Neural cell (in vitro differentiated cells): ENCODE measurements at regions not wholly inside any gene's neighbourhood (a gene's known extent, or its start where the extent isn't known, plus 50 kb on each side); places are given as distances from the start of the nearest gene placed in this dataset.
A peak's percentile ranks its signal among the peaks of the same experiment; 100 is the strongest.

Experiments
- H2AFZ ChIP-seq: fragments of 200-600, 300-800 bp; sonication (generic), shearing (Covaris generic); 2 replicates; pipeline ENCODE4 v1.6.0; 2014; ENCODE audit warnings: low read depth, mild to moderate bottlenecking, antibody characterized with exemption, low read length, moderate library complexity
- H3F3A ChIP-seq: fragments of 200-600 bp; shearing (Covaris generic); 2 replicates; pipeline ENCODE4 v1.6.1; 2016; ENCODE audit warnings: mild to moderate bottlenecking, moderate library complexity, mixed read lengths, antibody characterized with exemption, low read length; ENCODE audit not compliant: insufficient read depth, poor library complexity, severe bottlenecking
- H3K27ac ChIP-seq: fragments of 200-600, 300-800 bp; sonication (generic), shearing (Covaris generic); 2 replicates; pipeline ENCODE4 v1.5.1; 2014; ENCODE audit warnings: mild to moderate bottlenecking, low read length, moderate library complexity
- H3K27me3 ChIP-seq: fragments of 300-800, 200-600 bp; sonication (generic), shearing (Covaris generic); 2 replicates; pipeline ENCODE4 v1.6.0; 2014; ENCODE audit warnings: mild to moderate bottlenecking, low read depth, low read length, moderate library complexity; ENCODE audit not compliant: insufficient read depth
- H3K36me3 ChIP-seq: fragments of 300-800, 200-600 bp; sonication (generic), shearing (Covaris generic); 2 replicates; pipeline ENCODE4 v1.5.1; 2014; ENCODE audit warnings: mild to moderate bottlenecking, antibody characterized with exemption, low read length, moderate library complexity; ENCODE audit not compliant: insufficient read depth
- H3K4me2 ChIP-seq: fragments of 300-800, 200-600 bp; sonication (generic), shearing (Covaris generic); 2 replicates; pipeline ENCODE4 v1.6.0; 2014; ENCODE audit warnings: mild to moderate bottlenecking, low read length
- H3K4me3 ChIP-seq: fragments of 300-800, 200-600 bp; sonication (generic), shearing (Covaris generic); 2 replicates; pipeline ENCODE4 v1.5.1; 2014; ENCODE audit warnings: mild to moderate bottlenecking, low read length, moderate library complexity
- H3K79me2 ChIP-seq: fragments of 200-600 bp; shearing (Covaris generic); replicated peaks from 2 replicates; pipeline ENCODE4 v1.6.0; 2014; ENCODE audit warnings: mild to moderate bottlenecking, low read length, moderate library complexity; ENCODE audit not compliant: insufficient read depth
- H3K9ac ChIP-seq: fragments of 300-800, 200-600 bp; sonication (generic), shearing (Covaris generic); 2 replicates; pipeline ENCODE4 v1.6.1; 2016; ENCODE audit warnings: mild to moderate bottlenecking, low read length, mixed read lengths
- H3K9me2 ChIP-seq: fragments of 200-600 bp; shearing (Covaris generic); 2 replicates; pipeline ENCODE4 v1.6.1; 2016; ENCODE audit warnings: mild to moderate bottlenecking, low read length, mixed read lengths; ENCODE audit not compliant: insufficient read depth
- H3K9me3 ChIP-seq: fragments of 200-600, 300-800 bp; sonication (generic), shearing (Covaris generic); 2 replicates; pipeline ENCODE4 v1.6.1; 2016; ENCODE audit warnings: mild to moderate bottlenecking, mixed run types, low read length, moderate library complexity, mixed read lengths
- H4K20me1 ChIP-seq: fragments of 200-600 bp; shearing (Covaris generic); 2 replicates; pipeline ENCODE4 v1.6.1; 2016; ENCODE audit warnings: mild to moderate bottlenecking, mixed run types; ENCODE audit not compliant: insufficient read depth
- CTCF ChIP-seq: fragments of 450-650 bp; IDR thresholded peaks from 2 replicates; pipeline ENCODE4 v1.5.1; 2014; ENCODE audit warnings: antibody characterized with exemption, mild to moderate bottlenecking, moderate library complexity; ENCODE audit not compliant: poor library complexity, severe bottlenecking
- EP300 ChIP-seq: fragments of 450-650 bp; conservative IDR thresholded peaks from 2 replicates; pipeline ENCODE4 v1.6.1; 2014; ENCODE audit warnings: antibody characterized with exemption, mild to moderate bottlenecking, moderate library complexity; ENCODE audit not compliant: poor library complexity, severe bottlenecking
- EZH2 ChIP-seq: fragments of 200-600, 300-800 bp; shearing (Covaris generic), sonication (generic); IDR thresholded peaks from 2 replicates; pipeline ENCODE4 v1.6.1; 2014; ENCODE audit warnings: antibody characterized with exemption, low read length, borderline replicate concordance, mild to moderate bottlenecking; ENCODE audit not compliant: insufficient read depth, poor library complexity, severe bottlenecking
- MXI1 ChIP-seq: fragments of 450-650 bp; conservative IDR thresholded peaks from 2 replicates; pipeline ENCODE4 v1.6.1; 2014; ENCODE audit warnings: antibody characterized with exemption, mild to moderate bottlenecking; ENCODE audit not compliant: poor library complexity, severe bottlenecking
- POLR2AphosphoS5 ChIP-seq: IDR thresholded peaks from 2 replicates; pipeline ENCODE4 v1.6.1; 2012
- RAD21 ChIP-seq: fragments of 450-650 bp; conservative IDR thresholded peaks from 2 replicates; pipeline ENCODE4 v1.6.1; 2014; ENCODE audit warnings: antibody characterized with exemption, mild to moderate bottlenecking, moderate library complexity
- REST ChIP-seq: IDR thresholded peaks from 2 replicates; pipeline ENCODE4 v1.6.1; 2012; ENCODE audit warnings: borderline replicate concordance
- SMC3 ChIP-seq: fragments of 450-650 bp; conservative IDR thresholded peaks from 2 replicates; pipeline ENCODE4 v1.6.1; 2014; ENCODE audit warnings: antibody characterized with exemption, mild to moderate bottlenecking, moderate library complexity; ENCODE audit not compliant: poor library complexity
- TAF1 ChIP-seq: IDR thresholded peaks from 2 replicates; pipeline ENCODE4 v1.6.1; 2012; ENCODE audit warnings: low read depth

- Histone ChIP-seq H3K9me3 (no peaks in the 10 kb centered on the region), H4K20me1 (no peaks in the 10 kb centered on the region), H2AFZ (no peak overlapping the region), H3F3A (no peaks in the 10 kb centered on the region), H3K4me3 (no peak overlapping the region), H3K4me2 (no peak overlapping the region), H3K36me3 (no peaks in the 10 kb centered on the region), H3K27ac (no peak overlapping the region), H3K27me3 (no peaks in the 10 kb centered on the region), H3K9ac (no peak overlapping the region), H3K9me2 (no peaks in the 10 kb centered on the region), H3K79me2 (no peaks in the 10 kb centered on the region)
- no peak for TF ChIP-seq RAD21
- TF ChIP-seq EZH2: no peak
- no peak for TF ChIP-seq CTCF
- TF ChIP-seq POLR2AphosphoS5: no peak
- TF ChIP-seq MXI1: no peak
- TF ChIP-seq EP300: no peak
Observed at GRCh38 chr3:115281697-115282675, 134.9 kb upstream of the ZBTB20 start.

- Histone ChIP-seq H3K4me2 (no peak overlapping the region), H3K9me3 (no peaks in the 10 kb centered on the region), H3K79me2 (no peaks in the 10 kb centered on the region), H3K36me3 (no peaks in the 10 kb centered on the region), H3F3A (no peaks in the 10 kb centered on the region), H2AFZ (no peak overlapping the region), H3K9ac (no peak overlapping the region), H3K27me3 (no peaks in the 10 kb centered on the region), H3K9me2 (no peaks in the 10 kb centered on the region), H4K20me1 (no peaks in the 10 kb centered on the region), H3K4me3 (no peak overlapping the region), H3K27ac (peak overlapping the region; percentile 16)
- TF ChIP-seq MXI1 (no peak), POLR2AphosphoS5 (no peak), EP300 (no peak), SMC3 (no peak), CTCF (no peak), EZH2 (no peak), REST (no peak), RAD21 (no peak), TAF1 (no peak)
Observed at GRCh38 chr3:115284980-115285379, 137.9 kb upstream of the ZBTB20 start.
